Calu3 (cell line): ENCODE measurements at regions not wholly inside any gene's neighbourhood (a gene's known extent, or its start where the extent isn't known, plus 50 kb on each side); places are given as distances from the start of the nearest gene placed in this dataset.

Experiments used
- BruUV-seq: library from RNA; stranded (reverse); fragments of 400-500 nt; replicated peaks from 2 replicates; lab custom pipeline; 2021; lab: Mats Ljungman, UMichigan
- CTCF ChIA-PET: fragments of 300-600 bp; sonication (Branson Sonifier 250); formaldehyde crosslinking; loops from one replicate; lab custom pipeline; 2022; ENCODE audit warnings: antibody characterized with exemption; lab: Charles Lee
- DNase-seq: peaks from one replicate; pipeline ENCODE4 v3.0.0; 2022
- H3K27ac Mint-ChIP-seq: one replicate; pipeline ENCODE4 v1.8.0; 2022; ENCODE audit warnings: mixed read lengths; ENCODE audit not compliant: unreplicated experiment
- H3K27me3 Mint-ChIP-seq: one replicate; pipeline ENCODE4 v1.8.0; 2022; ENCODE audit warnings: mixed read lengths; ENCODE audit not compliant: unreplicated experiment
- H3K36me3 Mint-ChIP-seq: one replicate; pipeline ENCODE4 v1.8.0; 2022; ENCODE audit warnings: mild to moderate bottlenecking, moderate library complexity, mixed read lengths; ENCODE audit not compliant: insufficient read depth, unreplicated experiment
- H3K4me1 Mint-ChIP-seq: one replicate; pipeline ENCODE4 v1.8.0; 2022; ENCODE audit warnings: mild to moderate bottlenecking, low read depth, mixed read lengths; ENCODE audit not compliant: unreplicated experiment
- H3K4me3 Mint-ChIP-seq: one replicate; pipeline ENCODE4 v1.8.0; 2022; ENCODE audit warnings: mild to moderate bottlenecking, low read depth, moderate library complexity, mixed read lengths; ENCODE audit not compliant: unreplicated experiment
- H3K9me3 Mint-ChIP-seq: one replicate; pipeline ENCODE4 v1.8.0; 2022; ENCODE audit warnings: low read depth, mixed read lengths; ENCODE audit not compliant: unreplicated experiment
- CTCF ChIP-seq: fragments of 200-600 bp; IDR thresholded peaks from one replicate; pipeline ENCODE4 v1.8.0; 2022; ENCODE audit warnings: antibody characterized with exemption; ENCODE audit not compliant: unreplicated experiment
- intact Hi-C: fragments of 100-400 bp; cut with micrococcal nuclease; formaldehyde crosslinking; loops from one replicate; pipeline ENCODE4 v1.10.0; 2022; ENCODE audit not compliant: unreplicated experiment

GRCh38 chr1:244914761-244915160 is 50.4 kb upstream of the HNRNPU start:
- H3K4me1 Mint-ChIP-seq, result no peaks in the 10 kb centered on the region
- intact Hi-C loops, result no loop called here
- H3K27me3 Mint-ChIP-seq, result no peaks in the 10 kb centered on the region

More at GRCh38 chr1:244914761-244915160, 50.4 kb upstream of the HNRNPU start:
- DNase-seq, result no peak
- peaks cover 9% of the 10 kb centered on the region for H3K36me3 Mint-ChIP-seq
- no TSS peak for BruUV-seq
- no peak overlapping the region for H3K27ac Mint-ChIP-seq
- no peaks in the 10 kb centered on the region for H3K9me3 Mint-ChIP-seq
- CTCF ChIA-PET, result no interaction called here
- TF ChIP-seq CTCF, result no peak
- H3K4me3 Mint-ChIP-seq, result no peak overlapping the region
